SK-N-SH (cell line): ENCODE measurements at regions not wholly inside any gene's neighbourhood (a gene's known extent, or its start where the extent isn't known, plus 50 kb on each side); places are given as distances from the start of the nearest gene placed in this dataset.

Source experiments
- CTCF ChIP-seq: fragments of 200-600 bp; sonication (generic); IDR thresholded peaks from 2 replicates; pipeline ENCODE4 v1.6.1; 2017; ENCODE audit warnings: antibody characterized with exemption, mild to moderate bottlenecking, moderate library complexity
- EP300 ChIP-seq, 2 experiments: IDR thresholded peaks; 2 replicates each; pipeline versions ENCODE4 v1.4.0 to v1.6.1; 2012; ENCODE audit warnings: borderline replicate concordance in 1 of 2, low read depth in 1 of 2, low read length in 1 of 2
- MXI1 ChIP-seq: IDR thresholded peaks from 2 replicates; pipeline ENCODE4 v1.6.1; 2012; ENCODE audit warnings: mild to moderate bottlenecking, low read depth, low read length, improper control_type of control experiment
- POLR2AphosphoS5 ChIP-seq: IDR thresholded peaks from 2 replicates; pipeline ENCODE4 v1.6.1; 2012; ENCODE audit warnings: low read depth, low read length
- REST ChIP-seq: IDR thresholded peaks from 2 replicates; pipeline ENCODE4 v1.6.1; 2012; ENCODE audit warnings: mild to moderate bottlenecking, low read depth, low read length, moderate library complexity
- SIN3A ChIP-seq: IDR thresholded peaks from 2 replicates; pipeline ENCODE4 v1.6.1; 2012; ENCODE audit warnings: low read depth, mild to moderate bottlenecking, low read length, moderate library complexity, borderline replicate concordance
- SMC3 ChIP-seq: IDR thresholded peaks from 2 replicates; pipeline ENCODE4 v1.6.1; 2012; ENCODE audit warnings: low read depth, low read length, improper control_type of control experiment
- ZBTB33 ChIP-seq: IDR thresholded peaks from 2 replicates; pipeline ENCODE4 v1.4.0; 2012; ENCODE audit warnings: low read depth, borderline replicate concordance

GRCh38 chr2:113376253-113376912, 61.1 kb upstream of the ZNG1B start:
- no peak for TF ChIP-seq CTCF
- TF ChIP-seq REST, result no peak
- TF ChIP-seq POLR2AphosphoS5, result no peak
- TF ChIP-seq EP300 (IDR thresholded peaks at IDR 0.05; ENCODE audit: borderline replicate concordance in 1 of 2, low read depth in 1 of 2, low read length in 1 of 2), result no peak
- TF ChIP-seq SMC3, result no peak
- no peak for TF ChIP-seq SIN3A
- TF ChIP-seq ZBTB33, result no peak
- TF ChIP-seq MXI1, result no peak
